Spleen (tissue), 7 donors: ENCODE measurements at regions not wholly inside any gene's neighbourhood (a gene's known extent, or its start where the extent isn't known, plus 50 kb on each side); places are given as distances from the start of the nearest gene placed in this dataset.

Experiments used
- POLR2A ChIP-seq, 3 donors: fragments of 450-650 bp; IDR thresholded peaks; one replicate each; pipeline ENCODE4 v1.5.1; 2017; ENCODE audit warnings: antibody characterized with exemption in 3 of 3, mild to moderate bottlenecking in 1 of 3
- TF ChIP-seq, protein P1 (sequence below), 11 experiments: fragments of 200-600 bp in 7 of 11; fragments of 450-650 bp in 4 of 11; sonication (generic) in 4 of 11; IDR thresholded peaks in 8 of 11; conservative IDR thresholded peaks in 3 of 11; 1 replicate in 7 of 11; 2 replicates in 4 of 11; pipeline versions ENCODE4 v1.4.0 to v1.8.0; 2016 to 2021; ENCODE audit warnings: antibody characterized with exemption in 11 of 11, inconsistent platforms in 4 of 11, mild to moderate bottlenecking in 1 of 11
- donor health status: DM: no; HTN: no; CAD: no; lungs with moderate emphysema.
- donor health status: DM: no; HTN: no; CAD: no.
- donor health status: DM: no; HTN: no; CAD: no.

GRCh38 chr17:77679589-77679988, 278.9 kb upstream of the TNRC6C start:
- TF ChIP-seq, protein P1, sequence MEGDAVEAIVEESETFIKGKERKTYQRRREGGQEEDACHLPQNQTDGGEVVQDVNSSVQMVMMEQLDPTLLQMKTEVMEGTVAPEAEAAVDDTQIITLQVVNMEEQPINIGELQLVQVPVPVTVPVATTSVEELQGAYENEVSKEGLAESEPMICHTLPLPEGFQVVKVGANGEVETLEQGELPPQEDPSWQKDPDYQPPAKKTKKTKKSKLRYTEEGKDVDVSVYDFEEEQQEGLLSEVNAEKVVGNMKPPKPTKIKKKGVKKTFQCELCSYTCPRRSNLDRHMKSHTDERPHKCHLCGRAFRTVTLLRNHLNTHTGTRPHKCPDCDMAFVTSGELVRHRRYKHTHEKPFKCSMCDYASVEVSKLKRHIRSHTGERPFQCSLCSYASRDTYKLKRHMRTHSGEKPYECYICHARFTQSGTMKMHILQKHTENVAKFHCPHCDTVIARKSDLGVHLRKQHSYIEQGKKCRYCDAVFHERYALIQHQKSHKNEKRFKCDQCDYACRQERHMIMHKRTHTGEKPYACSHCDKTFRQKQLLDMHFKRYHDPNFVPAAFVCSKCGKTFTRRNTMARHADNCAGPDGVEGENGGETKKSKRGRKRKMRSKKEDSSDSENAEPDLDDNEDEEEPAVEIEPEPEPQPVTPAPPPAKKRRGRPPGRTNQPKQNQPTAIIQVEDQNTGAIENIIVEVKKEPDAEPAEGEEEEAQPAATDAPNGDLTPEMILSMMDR (IDR thresholded peaks at IDR 0.05 in 8 of 11, conservative IDR thresholded peaks at IDR 0.05 in 3 of 11), result no peak
- no peak for TF ChIP-seq POLR2A (IDR thresholded peaks at IDR 0.05)
